ENCODE measurements at regions not wholly inside any gene's neighbourhood (a gene's known extent, or its start where the extent isn't known, plus 50 kb on each side); places are given as distances from the start of the nearest gene placed in this dataset.
"Not testable (repeated sequence)": the region's sequence is repeated elsewhere in the genome, so short reads cannot be mapped to it uniquely, and the experiment has no call there.

DNA sequence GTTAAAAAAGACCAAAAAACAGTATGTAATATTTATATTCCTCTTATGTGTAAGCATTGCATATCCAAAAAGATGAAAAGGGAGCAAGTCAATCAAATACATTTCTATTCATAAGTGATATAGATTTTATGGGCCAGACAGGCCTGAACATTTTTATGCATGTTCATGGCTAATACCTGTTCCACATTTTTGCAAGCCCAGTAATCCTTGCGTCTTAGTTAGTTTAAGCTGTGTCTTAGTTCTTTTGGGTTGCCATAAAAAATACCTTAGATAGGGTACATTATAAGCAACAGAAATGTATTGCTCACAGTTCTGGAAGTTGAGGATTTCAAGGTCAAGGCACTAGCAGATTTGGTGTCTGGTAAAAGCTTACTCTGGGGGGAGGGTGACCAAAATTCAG, 342.1 kb downstream of the TAF11L14 start:
- no peak for DNase-seq (ENCODE audit: low read depth, low spot score)
- TF ChIP-seq, protein P1, sequence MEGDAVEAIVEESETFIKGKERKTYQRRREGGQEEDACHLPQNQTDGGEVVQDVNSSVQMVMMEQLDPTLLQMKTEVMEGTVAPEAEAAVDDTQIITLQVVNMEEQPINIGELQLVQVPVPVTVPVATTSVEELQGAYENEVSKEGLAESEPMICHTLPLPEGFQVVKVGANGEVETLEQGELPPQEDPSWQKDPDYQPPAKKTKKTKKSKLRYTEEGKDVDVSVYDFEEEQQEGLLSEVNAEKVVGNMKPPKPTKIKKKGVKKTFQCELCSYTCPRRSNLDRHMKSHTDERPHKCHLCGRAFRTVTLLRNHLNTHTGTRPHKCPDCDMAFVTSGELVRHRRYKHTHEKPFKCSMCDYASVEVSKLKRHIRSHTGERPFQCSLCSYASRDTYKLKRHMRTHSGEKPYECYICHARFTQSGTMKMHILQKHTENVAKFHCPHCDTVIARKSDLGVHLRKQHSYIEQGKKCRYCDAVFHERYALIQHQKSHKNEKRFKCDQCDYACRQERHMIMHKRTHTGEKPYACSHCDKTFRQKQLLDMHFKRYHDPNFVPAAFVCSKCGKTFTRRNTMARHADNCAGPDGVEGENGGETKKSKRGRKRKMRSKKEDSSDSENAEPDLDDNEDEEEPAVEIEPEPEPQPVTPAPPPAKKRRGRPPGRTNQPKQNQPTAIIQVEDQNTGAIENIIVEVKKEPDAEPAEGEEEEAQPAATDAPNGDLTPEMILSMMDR (IDR thresholded peaks at IDR 0.05; ENCODE audit: low read depth, low read length), result no peak
- H3K4me3 ChIP-seq (ENCODE audit: low read depth, low read length), result no peak overlapping the region
- in situ Hi-C loops (cut with HindIII; ENCODE audit: low sequenced_read_pairs), result no loop called here

DNA sequence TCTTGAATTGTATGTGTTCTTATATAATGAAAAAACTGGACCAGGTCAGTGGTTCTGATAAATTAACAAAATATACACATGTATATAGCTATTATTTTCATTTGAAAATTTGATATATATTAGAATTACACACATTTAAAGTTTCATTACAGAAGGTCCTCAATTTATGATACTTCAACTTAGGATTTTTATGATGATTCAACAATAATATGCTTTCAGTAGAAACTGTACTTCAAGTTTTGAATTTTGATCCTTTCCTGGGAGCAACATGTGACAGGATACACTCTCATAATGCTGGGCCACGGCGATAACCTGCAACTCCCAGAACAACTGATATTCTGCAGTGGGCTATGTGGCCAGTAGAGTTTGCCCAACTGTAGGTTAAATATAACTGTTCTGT, 344.7 kb downstream of the TAF11L14 start:
- DNase-seq (ENCODE audit: low read depth, low spot score), result no peak
- in situ Hi-C loops (cut with HindIII; ENCODE audit: low sequenced_read_pairs), result no loop called here
- no peak overlapping the region for H3K4me3 ChIP-seq (ENCODE audit: low read depth, low read length)
- TF ChIP-seq, protein P1 (IDR thresholded peaks at IDR 0.05; ENCODE audit: low read depth, low read length), result no peak

DNA sequence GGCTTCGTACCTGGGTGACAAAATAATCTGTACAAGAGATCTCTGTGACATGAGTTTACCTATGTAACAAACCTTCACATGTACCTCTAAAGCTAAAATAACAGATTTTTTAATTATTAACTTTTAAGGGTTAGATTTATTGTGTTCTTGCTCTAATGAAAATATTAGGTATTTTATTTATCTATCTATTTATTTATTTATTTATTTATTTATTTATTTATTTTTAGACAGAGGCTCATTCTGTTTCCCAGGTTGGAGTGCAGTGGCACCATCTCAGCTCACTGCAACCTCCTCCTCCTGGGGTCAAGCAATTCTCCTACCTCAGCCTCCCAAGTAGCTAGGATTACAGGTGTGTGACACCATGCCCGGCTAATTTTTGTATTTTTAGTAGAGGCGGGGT, 348.4 kb downstream of the TAF11L14 start:
- DNase-seq (ENCODE audit: low read depth, low spot score); H3K4me3 ChIP-seq (ENCODE audit: low read depth, low read length); in situ Hi-C loops (cut with HindIII; ENCODE audit: low sequenced_read_pairs): not testable (repeated sequence)

DNA sequence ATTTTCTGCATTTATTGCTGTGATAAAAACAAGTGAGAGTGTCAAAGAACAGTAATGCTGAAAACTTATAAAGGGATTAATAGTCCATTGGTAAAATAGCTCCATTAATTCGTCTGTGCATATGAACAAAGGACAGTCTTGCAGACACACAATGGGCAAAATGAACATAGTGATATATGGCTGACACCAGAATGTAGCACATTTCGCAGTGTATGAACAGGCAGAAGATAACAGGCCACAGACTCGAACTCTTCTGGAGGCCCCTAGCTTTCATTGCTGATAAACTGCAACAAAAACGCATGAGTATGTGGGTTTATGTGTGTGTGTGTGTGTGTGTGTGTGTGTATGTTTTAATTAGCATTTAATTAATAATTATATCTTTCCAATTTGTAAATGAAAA, 354.8 kb downstream of the TAF11L14 start:
- DNase-seq (ENCODE audit: low read depth, low spot score), result no peak
- in situ Hi-C loops (cut with HindIII; ENCODE audit: low sequenced_read_pairs), result no loop called here
- no peak overlapping the region for H3K4me3 ChIP-seq (ENCODE audit: low read depth, low read length)
- TF ChIP-seq, protein P1 (IDR thresholded peaks at IDR 0.05; ENCODE audit: low read depth, low read length), result no peak

DNA sequence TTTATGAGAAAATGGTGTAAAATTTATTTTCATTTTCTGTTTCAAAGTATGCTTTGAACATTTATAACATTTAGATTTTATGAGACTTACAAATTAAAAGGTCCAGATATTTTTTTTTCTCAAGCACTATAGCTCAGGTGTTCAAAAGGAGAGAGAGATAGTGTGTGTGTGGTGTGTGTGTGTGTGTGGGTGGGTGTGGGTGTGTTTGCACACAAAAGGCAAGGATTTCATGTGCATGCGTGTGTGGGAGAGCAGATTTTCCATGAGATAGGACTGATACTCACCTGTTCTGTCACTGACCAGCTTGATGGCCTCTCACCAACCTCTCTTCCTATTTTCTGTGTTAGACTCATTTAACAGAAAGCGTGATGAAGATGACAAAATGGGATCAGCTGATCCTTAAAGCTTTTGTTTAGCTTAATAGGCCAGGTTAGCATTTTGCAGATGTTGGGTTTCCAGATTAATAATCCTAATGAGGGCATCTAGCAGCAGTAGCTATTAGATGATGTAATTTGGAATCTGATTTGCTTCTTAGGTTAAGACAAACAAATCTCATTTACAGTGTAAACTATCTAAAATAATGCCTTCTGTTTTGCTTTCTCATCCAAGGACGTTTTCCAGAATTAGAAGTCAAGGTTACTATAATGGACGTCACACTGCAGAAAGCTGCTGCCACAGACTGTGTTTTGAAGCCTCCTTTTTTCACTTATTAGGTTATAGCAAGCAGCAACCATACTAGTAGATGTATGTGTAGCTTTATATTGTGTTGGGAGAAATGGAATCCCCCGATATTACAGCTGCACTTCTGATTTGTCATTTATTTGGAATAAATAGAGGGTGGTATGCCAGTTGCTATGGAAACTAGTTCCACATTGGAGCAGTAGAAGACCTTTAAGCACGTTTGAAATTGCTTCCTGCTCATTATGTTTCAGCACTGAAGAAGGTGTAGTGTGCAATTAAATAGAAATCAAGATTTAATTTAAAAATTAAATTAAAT, 355.6 kb downstream of the TAF11L14 start:
- TF ChIP-seq, protein P1 (IDR thresholded peaks at IDR 0.05; ENCODE audit: low read depth, low read length), result no peak
- DNase-seq (ENCODE audit: low read depth, low spot score), result no peak
- no peak overlapping the region for H3K4me3 ChIP-seq (ENCODE audit: low read depth, low read length)
- in situ Hi-C loops (cut with HindIII; ENCODE audit: low sequenced_read_pairs), result no loop called here

DNA sequence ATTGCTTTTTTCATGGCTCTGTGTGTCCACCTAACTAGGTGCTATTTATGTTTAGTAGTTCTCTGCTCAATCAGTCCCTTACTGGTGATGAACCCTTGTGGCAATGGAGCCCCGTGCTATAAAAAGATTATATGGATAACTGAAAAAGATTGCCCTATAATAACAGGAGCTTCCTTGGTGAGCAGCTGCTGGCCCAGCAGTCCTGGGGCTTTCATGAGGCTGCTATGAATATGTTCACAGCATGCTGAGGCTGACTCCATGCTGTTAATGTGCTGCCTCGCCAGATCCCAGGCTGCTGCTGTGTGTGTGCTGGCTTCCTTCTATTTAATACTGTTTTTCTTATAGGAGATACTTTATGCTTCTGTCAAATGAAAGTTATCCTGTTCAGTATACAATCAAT, 357.5 kb downstream of the TAF11L14 start:
- no peak overlapping the region for H3K4me3 ChIP-seq (ENCODE audit: low read depth, low read length)
- TF ChIP-seq, protein P1 (IDR thresholded peaks at IDR 0.05; ENCODE audit: low read depth, low read length), result no peak
- in situ Hi-C loops (cut with HindIII; ENCODE audit: low sequenced_read_pairs), result no loop called here
- DNase-seq (ENCODE audit: low read depth, low spot score), result peak; percentile 6

DNA sequence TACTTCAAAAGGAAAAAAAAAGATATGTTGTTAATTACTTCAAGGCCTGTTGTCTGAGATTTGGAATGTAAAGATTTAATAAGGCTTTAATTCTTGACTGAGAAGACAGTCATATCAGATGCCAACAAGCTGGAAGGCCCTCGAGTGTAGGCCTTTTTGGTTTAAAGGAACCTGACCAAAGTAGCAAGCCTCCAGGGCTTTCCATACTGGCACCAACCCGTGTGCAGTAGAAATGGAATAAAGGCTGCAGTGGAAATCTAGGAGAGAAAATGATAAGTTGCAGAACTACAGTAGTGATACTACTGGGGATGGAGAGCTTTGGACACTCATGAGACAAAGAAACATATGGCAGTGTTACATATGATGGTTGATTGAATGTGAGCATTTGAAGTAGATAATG, 358.0 kb downstream of the TAF11L14 start:
- in situ Hi-C loops (cut with HindIII; ENCODE audit: low sequenced_read_pairs), result no loop called here
- TF ChIP-seq, protein P1 (IDR thresholded peaks at IDR 0.05; ENCODE audit: low read depth, low read length), result no peak
- no peak overlapping the region for H3K4me3 ChIP-seq (ENCODE audit: low read depth, low read length)
- DNase-seq (ENCODE audit: low read depth, low spot score), result no peak

Measured in astrocyte of the spinal cord (primary cell).